ENCODE measurements at regions not wholly inside any gene's neighbourhood (a gene's known extent, or its start where the extent isn't known, plus 50 kb on each side); places are given as distances from the start of the nearest gene placed in this dataset.
"Not testable (repeated sequence)": the region's sequence is repeated elsewhere in the genome, so short reads cannot be mapped to it uniquely, and the experiment has no call there.

DNA sequence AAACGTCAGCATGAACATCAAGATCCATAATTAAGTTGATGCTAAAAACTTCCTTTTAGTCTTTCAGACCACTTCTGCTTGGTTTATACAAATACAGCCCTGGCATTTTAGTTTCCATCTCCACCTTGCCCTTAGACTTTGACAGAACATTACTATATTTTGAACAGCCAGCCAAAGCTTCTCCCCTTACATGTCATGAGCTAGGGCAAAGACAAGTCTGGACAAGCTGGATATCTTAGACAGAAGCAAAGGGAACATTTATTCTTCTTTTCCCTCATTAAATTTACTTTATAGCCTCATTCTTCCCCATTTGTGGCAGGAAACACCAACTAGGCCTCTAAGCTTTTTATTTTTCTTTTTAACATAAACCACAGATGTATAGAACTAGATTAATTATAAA is 403.3 kb downstream of the SUCLG1 start:
- no peak overlapping the region for H3K27ac ChIP-seq
- no peaks in the 10 kb centered on the region for H3K27me3 ChIP-seq
- ATAC-seq, result no peak
- H3K4me1 ChIP-seq, result no peaks in the 10 kb centered on the region
- no peaks in the 10 kb centered on the region for H3K9me3 ChIP-seq
- no peak overlapping the region for H3K4me3 ChIP-seq
- DNase-seq, result no peak
- H3K36me3 ChIP-seq, result no peaks in the 10 kb centered on the region
- no peak for TF ChIP-seq CTCF (IDR thresholded peaks at IDR 0.05)
- intact Hi-C loops (cut with DNase I), result no loop called here

DNA sequence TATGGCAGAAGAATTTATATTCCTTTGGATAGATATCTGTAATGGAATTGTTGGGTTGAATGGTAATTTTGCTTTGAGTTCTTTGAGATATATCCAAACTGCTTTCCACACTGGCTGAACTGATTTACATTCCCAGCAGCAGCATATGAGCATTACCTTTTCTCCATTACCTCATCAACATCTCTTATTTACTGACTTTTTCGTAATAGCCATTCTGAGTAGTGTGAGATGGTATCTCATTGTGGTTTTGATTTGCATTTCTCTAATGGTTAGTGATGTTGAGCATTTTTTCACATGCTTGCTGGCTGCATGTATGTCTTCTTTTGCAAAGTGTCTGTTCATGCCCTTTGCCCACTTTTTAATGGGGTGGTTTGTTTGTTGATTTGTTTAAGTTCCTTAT is 404.5 kb downstream of the SUCLG1 start:
- DNase-seq; H3K9me3 ChIP-seq; H3K27me3 ChIP-seq; ATAC-seq; H3K36me3 ChIP-seq; H3K27ac ChIP-seq; intact Hi-C loops (cut with DNase I); H3K4me1 ChIP-seq; H3K4me3 ChIP-seq: not testable (repeated sequence)

- H3K4me3 ChIP-seq, result no peak overlapping the region
- H3K9me3 ChIP-seq, result no peaks in the 10 kb centered on the region
- no peaks in the 10 kb centered on the region for H3K27me3 ChIP-seq
- DNase-seq (no peak), ATAC-seq (no peak)
- no peaks in the 10 kb centered on the region for H3K36me3 ChIP-seq
- intact Hi-C loops (cut with DNase I), result no loop called here
- no peak for TF ChIP-seq CTCF (IDR thresholded peaks at IDR 0.05)
- no peak overlapping the region for H3K27ac ChIP-seq
- no peaks in the 10 kb centered on the region for H3K4me1 ChIP-seq
These were observed 406.2 kb downstream of the SUCLG1 start for GRCh38 chr2:84052913-84053312.

DNA sequence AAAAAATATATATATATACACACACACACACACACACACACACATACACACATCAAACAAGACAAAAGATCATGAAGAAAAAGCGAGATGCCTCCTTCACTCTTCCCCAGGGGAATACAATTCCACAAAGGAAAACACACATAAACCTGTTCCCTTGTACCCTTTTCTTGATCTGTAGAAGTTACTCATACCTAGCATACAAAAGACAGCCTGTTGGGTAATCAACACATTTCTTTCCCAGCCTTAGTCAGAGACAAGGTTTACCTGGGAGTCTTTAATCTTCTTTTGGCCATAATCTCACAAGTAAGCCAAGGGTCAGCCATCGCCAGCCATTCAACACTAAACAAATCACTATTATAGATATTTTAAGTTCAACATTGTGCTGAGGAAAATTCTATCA is 407.0 kb downstream of the SUCLG1 start:
- no peak for ATAC-seq
- no peak for TF ChIP-seq CTCF (IDR thresholded peaks at IDR 0.05)

DNA sequence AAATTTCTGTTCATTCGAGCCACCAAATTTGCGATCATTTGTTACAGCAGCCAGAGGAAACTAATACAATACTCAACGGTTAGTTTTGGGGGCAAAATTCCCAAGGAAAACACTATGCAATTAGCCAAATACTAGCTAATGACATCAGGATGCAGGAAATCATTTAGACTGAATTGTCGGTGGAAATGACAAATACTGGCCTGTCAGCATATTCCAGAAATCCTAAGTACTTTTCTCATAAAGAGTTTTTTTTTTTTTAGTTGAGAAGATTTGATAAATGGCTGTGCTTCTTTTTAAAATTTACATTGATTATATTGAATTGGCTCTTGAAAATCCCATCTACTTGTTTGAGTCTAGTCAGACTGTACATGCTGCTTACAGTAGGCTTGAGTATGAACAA is 410.1 kb downstream of the SUCLG1 start:
- DNase-seq (no peak), ATAC-seq (no peak)
- H3K36me3 ChIP-seq, result no peaks in the 10 kb centered on the region
- H3K27ac ChIP-seq, result no peak overlapping the region
- H3K9me3 ChIP-seq, result no peaks in the 10 kb centered on the region
- no peaks in the 10 kb centered on the region for H3K4me1 ChIP-seq
- intact Hi-C loops (cut with DNase I), result no loop called here
- H3K27me3 ChIP-seq, result no peaks in the 10 kb centered on the region
- TF ChIP-seq CTCF (IDR thresholded peaks at IDR 0.05), result no peak
- no peak overlapping the region for H3K4me3 ChIP-seq

More for the DNA sequence above, 407.0 kb downstream of the SUCLG1 start:
- Histone ChIP-seq H3K27ac (no peak overlapping the region), H3K4me3 (no peak overlapping the region), H3K4me1 (no peaks in the 10 kb centered on the region), H3K27me3 (no peaks in the 10 kb centered on the region), H3K36me3 (no peaks in the 10 kb centered on the region), H3K9me3 (no peaks in the 10 kb centered on the region)
- intact Hi-C loops (cut with DNase I), result no loop called here
- no peak for DNase-seq

DNA sequence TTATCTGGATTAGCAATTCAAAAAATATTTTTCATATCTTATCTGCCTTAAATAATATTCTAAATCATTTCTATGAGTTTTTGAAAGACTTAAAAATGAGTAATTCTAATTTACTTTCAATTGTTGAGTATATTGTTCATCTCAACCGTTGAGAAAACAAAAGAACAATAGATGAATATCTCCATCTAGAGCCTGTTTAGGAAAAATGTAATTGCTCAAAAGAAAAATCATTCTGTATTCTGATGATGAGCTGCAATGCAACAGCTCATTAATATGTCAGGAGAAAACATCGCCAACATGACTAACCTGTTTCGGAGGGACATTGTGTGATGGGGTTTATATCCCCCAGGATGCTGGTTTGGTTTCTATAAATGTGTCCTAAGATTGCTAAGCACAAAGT is 417.6 kb downstream of the SUCLG1 start:
- Histone ChIP-seq H3K4me1 (no peaks in the 10 kb centered on the region), H3K4me3 (no peak overlapping the region), H3K36me3 (no peaks in the 10 kb centered on the region), H3K27ac (no peak overlapping the region), H3K27me3 (no peaks in the 10 kb centered on the region), H3K9me3 (no peaks in the 10 kb centered on the region)
- DNase-seq, result no peak
- no peak for ATAC-seq
- no peak for TF ChIP-seq CTCF (IDR thresholded peaks at IDR 0.05)
- intact Hi-C loops (cut with DNase I), result no loop called here

Data from left lung (tissue), 4 donors.